ENCODE measurements at regions not wholly inside any gene's neighbourhood (a gene's known extent, or its start where the extent isn't known, plus 50 kb on each side); places are given as distances from the start of the nearest gene placed in this dataset.

- TF ChIP-seq NPAS2 (CRISPR knock-in tag; IDR thresholded peaks at IDR 0.05; ENCODE audit: borderline replicate concordance) (no peak), PTBP1 (IDR thresholded peaks at IDR 0.05; ENCODE audit: low read depth, low read length, poor library complexity, severe bottlenecking) (no peak), TBP (CRISPR knock-in tag; IDR thresholded peaks at IDR 0.05) (no peak), ZNF331 (CRISPR knock-in tag; IDR thresholded peaks at IDR 0.05) (peak; percentile 68; the same call in 1 of the 2 replicates), ZNF740 (CRISPR knock-in tag; IDR thresholded peaks at IDR 0.05) (no peak), KMT2A (CRISPR knock-in tag; IDR thresholded peaks at IDR 0.05) (no peak), THAP9 (CRISPR knock-in tag; IDR thresholded peaks at IDR 0.05; ENCODE audit: borderline replicate concordance) (no peak), RAD21 (CRISPR knock-in tag; IDR thresholded peaks at IDR 0.05) (no peak), SMAD3 (CRISPR knock-in tag; IDR thresholded peaks at IDR 0.05) (peak; percentile 63; the same call in 1 of the 2 replicates), TMF1 (CRISPR knock-in tag; IDR thresholded peaks at IDR 0.05; ENCODE audit: low read depth) (no peak), AGO1 (IDR thresholded peaks at IDR 0.05; ENCODE audit: low read depth, low read length, poor library complexity, severe bottlenecking) (no peak), FOXK1 (CRISPR knock-in tag; IDR thresholded peaks at IDR 0.05; ENCODE audit: borderline replicate concordance, low read depth) (0 out of 2 replicates have a peak, but pooled peaks have one; percentile 34), MEIS2 (CRISPR knock-in tag; IDR thresholded peaks at IDR 0.05) (peak; percentile 93), NFKBIZ (CRISPR knock-in tag; IDR thresholded peaks at IDR 0.05) (no peak), ZFP62 (CRISPR knock-in tag; IDR thresholded peaks at IDR 0.05) (no peak), SNAPC2 (CRISPR knock-in tag; IDR thresholded peaks at IDR 0.05) (no peak), ZBTB44 (CRISPR knock-in tag; IDR thresholded peaks at IDR 0.05) (no peak), ZNF710 (CRISPR knock-in tag; IDR thresholded peaks at IDR 0.05; ENCODE audit: borderline replicate concordance) (no peak), MTF2 (CRISPR knock-in tag; IDR thresholded peaks at IDR 0.05; ENCODE audit: borderline replicate concordance) (no peak), TSC22D2 (CRISPR knock-in tag; IDR thresholded peaks at IDR 0.05; ENCODE audit: borderline replicate concordance) (0 out of 2 replicates have a peak, but pooled peaks have one; percentile 24), THAP7 (CRISPR knock-in tag; IDR thresholded peaks at IDR 0.05) (no peak), GATAD2A (CRISPR knock-in tag; IDR thresholded peaks at IDR 0.05) (peak; percentile 93)
Measured at GRCh38 chr6:144647971-144648651, 363.0 kb downstream of the UTRN start (continued).

All from HepG2 (cell line).